ENCODE measurements at regions not wholly inside any gene's neighbourhood (a gene's known extent, or its start where the extent isn't known, plus 50 kb on each side); places are given as distances from the start of the nearest gene placed in this dataset.
A peak's percentile ranks its signal among the peaks of the same experiment; 100 is the strongest.

DNA sequence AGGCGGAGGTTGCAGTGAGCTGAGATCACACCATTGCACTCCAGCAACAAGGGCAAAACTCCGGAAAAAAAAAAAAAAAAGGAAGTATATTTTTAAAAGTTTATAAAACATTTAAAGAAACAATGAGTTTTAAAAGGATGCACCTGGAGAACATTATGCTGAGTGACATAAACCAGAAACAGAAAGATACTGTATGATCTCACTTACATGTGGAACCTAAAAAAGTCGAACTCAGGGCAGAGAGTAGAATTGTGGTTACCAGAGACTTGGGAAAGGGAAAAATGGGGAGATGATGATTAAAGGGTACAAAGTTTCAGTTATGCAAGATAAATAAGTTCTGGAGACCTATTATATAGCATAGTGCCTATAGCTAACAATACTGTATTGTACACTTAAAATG lies 52.8 kb upstream of the RTN4 start:
- TF ChIP-seq EZH2phosphoT487 (IDR thresholded peaks at IDR 0.05; ENCODE audit: borderline replicate concordance, low read length) (no peak), EZH2 (IDR thresholded peaks at IDR 0.05; ENCODE audit: low read length, unreplicated experiment) (no peak), CTCF (conservative IDR thresholded peaks at IDR 0.05; ENCODE audit: low read depth, low read length) (no peak)
- ChIA-PET POLR2A (ENCODE audit: unreplicated experiment) (no interaction called here), CTCF (no interaction called here)
- Histone ChIP-seq H3K36me3 (ENCODE audit: low read depth, low read length) (no peaks in the 10 kb centered on the region), H3K79me2 (ENCODE audit: low read length) (no peaks in the 10 kb centered on the region), H3K27ac (ENCODE audit: low read length) (no peak overlapping the region), H3F3A (ENCODE audit: low read length, unreplicated experiment) (peaks cover 5% of the 10 kb centered on the region), H4K20me1 (ENCODE audit: low read length) (no peaks in the 10 kb centered on the region), H3K27me3 (ENCODE audit: low read length) (no peaks in the 10 kb centered on the region), H3K9me3 (ENCODE audit: low read length) (no peaks in the 10 kb centered on the region), H3K4me3 (ENCODE audit: low read length) (no peak overlapping the region), H3K4me1 (ENCODE audit: insufficient read depth, low read length) (peaks cover 42% of the 10 kb centered on the region), H3K4me2 (ENCODE audit: low read length) (no peak overlapping the region), H3K9ac (ENCODE audit: low read length) (no peak overlapping the region), H3K9me2 (replicated peaks; ENCODE audit: low read length) (no peaks in the 10 kb centered on the region), H2AFZ (ENCODE audit: low read length) (no peak overlapping the region)
- ATAC-seq = no peak
- BruUV-seq (replicated peaks) = no TSS peak
- intact Hi-C loops (cut with micrococcal nuclease) = no loop called here
- no peak for DNase-seq

DNA sequence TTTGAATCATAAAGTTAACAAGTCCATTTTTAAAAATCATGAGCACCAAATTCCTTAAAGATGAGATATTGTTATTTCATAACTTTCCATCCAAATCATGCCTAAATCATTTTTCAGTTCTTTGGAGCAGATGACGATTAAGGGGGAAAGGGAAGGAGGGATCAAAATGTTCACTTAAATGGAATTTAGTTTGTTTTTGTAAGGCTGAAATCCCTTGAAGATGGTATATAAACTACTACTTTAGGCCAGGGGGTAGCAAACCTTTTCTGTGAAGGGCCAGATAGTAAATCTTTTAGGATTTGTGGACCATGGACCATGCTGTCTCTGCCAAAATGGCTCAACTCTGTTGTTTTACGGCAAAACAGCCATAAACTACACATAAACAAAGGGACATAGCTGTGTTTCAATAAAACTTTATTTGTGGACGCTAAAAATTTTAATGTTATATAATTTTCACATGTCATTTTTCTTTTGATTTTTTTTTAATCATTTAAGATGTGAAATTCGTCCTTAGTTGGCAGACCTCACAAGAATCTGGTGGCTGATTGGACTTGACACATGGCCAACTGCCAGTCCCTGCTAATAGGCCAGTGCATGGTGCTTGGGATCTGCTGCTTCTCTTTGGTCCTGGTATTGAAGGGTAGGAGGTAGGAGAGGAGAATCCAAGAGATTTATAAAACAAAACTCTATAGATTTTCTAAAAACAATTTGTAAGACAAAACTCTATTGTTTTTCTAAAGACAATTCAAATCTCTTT lies 52.0 kb upstream of the RTN4 start:
- intact Hi-C loops (cut with micrococcal nuclease) = no loop called here
- ChIA-PET POLR2A (ENCODE audit: unreplicated experiment) (no interaction called here), CTCF (no interaction called here)
- H2AFZ ChIP-seq (ENCODE audit: low read length) = peak overlapping the region; percentile 71
- H3F3A ChIP-seq (ENCODE audit: low read length, unreplicated experiment) = peaks cover 3% of the 10 kb centered on the region
- H4K20me1 ChIP-seq (ENCODE audit: low read length) = no peaks in the 10 kb centered on the region
- no peak overlapping the region for H3K9ac ChIP-seq (ENCODE audit: low read length)
- peak; percentile 60 for DNase-seq
- peak overlapping the region; percentile 19; the same call in 1 of the 2 replicates for H3K4me3 ChIP-seq (ENCODE audit: low read length)
- H3K79me2 ChIP-seq (ENCODE audit: low read length) = no peaks in the 10 kb centered on the region
- H3K27me3 ChIP-seq (ENCODE audit: low read length) = no peaks in the 10 kb centered on the region
- no peaks in the 10 kb centered on the region for H3K9me3 ChIP-seq (ENCODE audit: low read length)
- H3K9me2 ChIP-seq (replicated peaks; ENCODE audit: low read length) = no peaks in the 10 kb centered on the region
- no peak for ATAC-seq
- peak overlapping the region; percentile 53 for H3K4me2 ChIP-seq (ENCODE audit: low read length)
- H3K36me3 ChIP-seq (ENCODE audit: low read depth, low read length) = no peaks in the 10 kb centered on the region
- no TSS peak for BruUV-seq (replicated peaks)
- peak overlapping the region; percentile 43 for H3K27ac ChIP-seq (ENCODE audit: low read length)
- TF ChIP-seq CTCF (conservative IDR thresholded peaks at IDR 0.05; ENCODE audit: low read depth, low read length) = no peak
- no peak for TF ChIP-seq EZH2 (IDR thresholded peaks at IDR 0.05; ENCODE audit: low read length, unreplicated experiment)
- no peak for TF ChIP-seq EZH2phosphoT487 (IDR thresholded peaks at IDR 0.05; ENCODE audit: borderline replicate concordance, low read length)
- peaks cover 42% of the 10 kb centered on the region for H3K4me1 ChIP-seq (ENCODE audit: insufficient read depth, low read length)

DNA sequence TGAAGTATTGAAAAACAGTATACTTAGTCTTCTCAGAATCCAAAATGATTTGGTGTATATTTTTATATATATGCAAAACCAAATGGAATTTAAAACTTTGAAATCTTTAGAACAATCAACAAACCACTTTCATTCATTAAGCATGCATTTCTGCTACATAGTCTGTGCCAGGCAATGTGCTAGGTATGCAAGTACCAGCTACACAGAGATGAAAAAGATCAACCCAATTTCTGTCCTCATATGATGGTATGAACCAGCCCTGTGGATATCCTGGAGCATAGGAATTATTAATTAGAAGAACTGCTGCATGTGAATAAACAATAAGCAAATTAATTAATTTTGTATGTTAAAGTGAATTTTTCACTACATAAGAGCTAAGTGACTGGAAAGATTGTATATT lies 51.2 kb upstream of the RTN4 start:
- intact Hi-C loops (cut with micrococcal nuclease) = loop anchor here (2.0 kb wide), 1 partner anchor 51 kb away; the partner anchor contains the start of gene RTN4
- Histone ChIP-seq H2AFZ (ENCODE audit: low read length) (peak overlapping the region; percentile 71; the same call in 1 of the 2 replicates), H3K27me3 (ENCODE audit: low read length) (no peaks in the 10 kb centered on the region), H3K27ac (ENCODE audit: low read length) (no peak overlapping the region), H3K9me3 (ENCODE audit: low read length) (no peaks in the 10 kb centered on the region), H3K4me3 (ENCODE audit: low read length) (no peak overlapping the region), H3K9ac (ENCODE audit: low read length) (no peak overlapping the region), H3K4me2 (ENCODE audit: low read length) (peak overlapping the region; percentile 53), H4K20me1 (ENCODE audit: low read length) (no peaks in the 10 kb centered on the region), H3K79me2 (ENCODE audit: low read length) (no peaks in the 10 kb centered on the region), H3K9me2 (replicated peaks; ENCODE audit: low read length) (no peaks in the 10 kb centered on the region), H3F3A (ENCODE audit: low read length, unreplicated experiment) (no peaks in the 10 kb centered on the region), H3K36me3 (ENCODE audit: low read depth, low read length) (no peaks in the 10 kb centered on the region), H3K4me1 (ENCODE audit: insufficient read depth, low read length) (peaks cover 42% of the 10 kb centered on the region)
- ATAC-seq (no peak), DNase-seq (no peak)
- ChIA-PET POLR2A (ENCODE audit: unreplicated experiment) (no interaction called here), CTCF (no interaction called here)
- no TSS peak for BruUV-seq (replicated peaks)
- TF ChIP-seq EZH2phosphoT487 (IDR thresholded peaks at IDR 0.05; ENCODE audit: borderline replicate concordance, low read length) (no peak), EZH2 (IDR thresholded peaks at IDR 0.05; ENCODE audit: low read length, unreplicated experiment) (no peak), CTCF (conservative IDR thresholded peaks at IDR 0.05; ENCODE audit: low read depth, low read length) (no peak)
